NCI-H2171 treated with DMSO at 0.1 percent for 48 hours (cell line): ENCODE measurements at regions not wholly inside any gene's neighbourhood (a gene's known extent, or its start where the extent isn't known, plus 50 kb on each side); places are given as distances from the start of the nearest gene placed in this dataset.
"Not testable (repeated sequence)": the region's sequence is repeated elsewhere in the genome, so short reads cannot be mapped to it uniquely, and the experiment has no call there.

ENCODE experiments used
- DNase-seq: peaks from one replicate; lab custom pipeline; 2025; lab: John Stamatoyannopoulos, UW

DNA sequence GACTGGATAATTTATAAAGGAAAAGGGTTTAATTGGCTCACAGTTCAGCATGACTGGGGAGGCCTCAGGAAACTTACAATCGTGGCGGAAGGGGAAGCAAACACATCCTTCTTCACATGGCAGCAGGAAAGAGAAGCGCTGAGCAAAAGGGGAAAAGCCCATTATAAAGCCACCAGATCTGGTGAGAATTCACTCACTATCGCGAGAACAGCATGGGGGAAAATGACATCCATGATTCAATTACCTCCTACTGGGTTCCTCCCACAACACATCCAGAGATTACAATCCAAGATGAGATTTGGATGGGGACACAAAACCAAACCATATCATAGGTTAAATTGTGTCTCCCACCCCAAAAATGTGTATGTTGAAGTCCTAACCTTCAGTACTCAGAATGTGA, 491.7 kb downstream of the SETD4 start:
- no peak for DNase-seq

DNA sequence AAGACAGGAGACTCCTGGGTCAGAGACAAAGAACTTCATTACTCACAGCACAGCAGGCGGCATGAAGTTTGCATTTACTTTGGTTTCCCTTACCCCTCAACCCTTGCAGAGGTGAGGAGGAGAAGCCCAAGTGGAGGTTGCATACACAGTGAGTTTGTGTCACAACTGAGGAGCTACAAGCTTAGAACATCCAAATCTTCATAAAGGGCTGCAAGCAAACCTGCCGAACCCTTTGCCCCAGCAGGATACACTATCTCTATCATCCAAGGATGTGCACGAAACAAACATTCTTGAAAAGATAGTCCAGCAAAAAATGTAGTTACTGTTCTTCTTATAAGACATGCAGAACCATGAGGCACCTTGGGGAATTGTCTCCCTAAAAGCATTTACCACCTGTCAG, 493.5 kb downstream of the SETD4 start:
- no peak for DNase-seq

DNA sequence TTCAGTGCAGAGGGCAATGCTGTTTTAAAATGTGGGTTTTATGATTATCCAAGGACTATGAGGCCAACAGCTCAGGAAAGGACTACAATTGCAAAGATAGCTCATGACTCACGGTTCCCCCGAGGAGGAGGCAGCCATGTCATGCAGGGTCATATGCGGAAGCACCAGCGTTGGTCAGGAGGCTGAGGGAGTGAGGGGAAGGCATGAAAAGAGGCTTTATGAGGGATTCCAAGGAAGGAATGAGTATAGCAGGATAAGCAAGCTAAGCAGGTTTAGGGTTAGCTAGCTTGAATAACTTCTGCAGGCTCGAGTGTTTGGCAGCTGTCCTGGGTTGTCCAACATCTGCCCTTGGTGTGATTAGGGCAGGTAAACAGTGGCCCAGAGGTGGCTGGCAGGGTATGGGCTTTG, 495.1 kb downstream of the SETD4 start:
- DNase-seq: no peak

DNA sequence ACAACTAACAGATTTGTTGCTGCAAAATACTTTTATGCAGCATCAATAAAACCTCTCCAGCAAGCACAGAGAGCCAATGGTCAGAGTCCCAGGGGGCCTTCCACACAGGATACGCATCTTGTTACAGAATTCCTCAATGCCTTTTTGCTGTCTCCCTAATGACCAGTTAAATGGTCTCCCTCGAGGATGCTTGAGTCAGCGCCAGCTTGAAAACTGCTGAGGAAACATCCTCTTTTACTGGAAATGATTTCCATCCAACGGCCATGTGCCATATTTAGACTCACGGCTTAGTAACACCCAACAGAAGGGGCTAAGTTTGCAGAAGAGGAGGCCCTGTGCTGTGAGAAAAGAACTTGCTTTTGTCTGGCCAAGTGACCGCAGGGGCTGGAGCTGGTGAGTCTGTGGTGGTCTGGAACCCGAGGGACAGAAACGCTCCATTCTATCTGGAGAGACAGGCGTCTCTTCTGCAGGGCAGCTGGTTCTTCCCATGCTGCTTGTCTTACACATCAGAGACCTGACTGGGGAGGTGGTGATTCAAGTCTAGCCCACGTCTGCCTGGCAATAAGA, 496.4 kb downstream of the SETD4 start:
- no peak for DNase-seq

DNA sequence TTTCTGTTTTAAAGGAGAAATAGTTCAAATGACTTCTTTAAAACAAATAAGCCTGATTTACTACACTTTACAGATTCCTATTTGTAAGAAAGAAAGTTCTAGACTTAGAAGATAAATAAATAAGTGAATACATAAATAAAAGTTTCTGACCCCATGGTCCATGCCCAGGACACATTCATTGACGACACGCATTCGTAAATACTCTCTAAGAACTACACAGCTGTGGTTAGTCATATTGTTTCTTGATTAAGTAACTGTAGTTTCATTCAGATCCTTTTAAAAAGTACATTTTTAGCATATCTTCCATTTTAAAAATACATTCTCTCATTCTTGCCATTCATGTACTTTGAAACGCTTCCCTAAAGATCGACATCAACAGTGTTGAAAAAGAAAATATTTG, 497.4 kb downstream of the SETD4 start:
- no peak for DNase-seq

DNA sequence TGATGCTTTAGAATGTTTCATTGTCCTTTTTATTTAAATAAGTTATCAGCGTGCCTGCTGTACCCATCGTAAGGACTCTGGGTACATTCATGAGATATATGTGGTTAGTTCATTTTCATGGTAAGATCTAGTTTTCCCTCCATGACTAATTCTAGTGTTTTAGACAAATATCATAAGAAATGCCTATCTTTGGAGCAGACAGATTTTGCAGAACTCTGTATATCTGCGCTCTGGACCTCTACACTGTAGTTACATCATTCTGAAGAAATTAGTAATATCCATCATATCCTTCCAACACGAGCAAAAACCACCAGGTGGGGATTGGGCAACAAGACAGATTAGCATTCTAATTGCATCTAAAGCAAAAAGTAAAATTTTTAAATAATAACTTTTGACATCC, 499.2 kb downstream of the SETD4 start:
- no peak for DNase-seq

DNA sequence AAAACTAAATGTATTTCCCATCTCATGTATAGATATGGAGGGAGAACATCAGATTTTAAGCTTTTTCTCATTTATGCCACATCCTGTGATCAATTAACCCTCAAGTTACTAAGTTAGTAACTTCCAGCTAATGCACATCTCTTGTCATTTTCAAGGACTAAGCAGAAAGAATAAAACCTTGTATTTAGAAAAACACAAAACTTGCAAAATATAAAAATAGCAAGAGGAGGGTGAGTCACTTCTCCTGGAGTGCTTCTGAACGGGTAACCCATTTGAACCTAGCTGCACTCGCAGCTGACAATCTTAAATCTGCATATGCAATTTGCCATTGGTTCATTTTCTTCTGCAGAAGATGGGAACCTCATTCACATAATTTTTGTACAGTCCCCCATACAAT, 500.5 kb downstream of the SETD4 start:
- DNase-seq: no peak

DNA sequence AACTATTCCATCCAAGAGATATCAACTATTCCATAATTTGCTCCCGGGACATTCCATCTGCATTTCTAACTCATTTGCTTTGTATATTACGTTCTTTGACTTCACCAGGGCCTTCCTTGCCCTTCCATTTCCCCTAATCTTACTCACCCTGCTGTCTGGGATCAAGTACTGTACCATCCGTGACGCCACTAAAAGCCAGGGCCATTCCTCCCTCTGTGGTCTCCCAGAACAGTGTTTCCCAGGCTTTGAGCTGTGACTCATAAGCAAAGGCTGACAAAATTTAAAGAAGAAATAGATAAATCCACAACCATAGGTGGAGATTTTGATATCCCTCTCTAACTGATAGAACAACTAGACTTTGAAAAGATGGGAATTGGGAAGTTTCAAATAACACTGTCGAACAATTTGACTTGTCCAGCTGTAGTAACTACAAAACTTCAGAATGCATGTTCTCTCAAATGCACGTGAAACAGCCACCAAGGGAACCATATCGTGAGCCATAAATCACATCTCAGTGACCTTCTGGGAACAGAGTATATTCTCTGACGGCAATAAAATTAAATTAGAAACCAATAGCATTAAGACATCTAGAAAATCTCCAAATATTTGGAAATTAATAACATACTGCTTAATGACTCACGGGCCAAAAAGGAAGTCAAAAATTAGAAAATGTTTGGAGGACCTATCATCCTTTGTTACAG, 501.0 kb downstream of the SETD4 start:
- no peak for DNase-seq

DNA sequence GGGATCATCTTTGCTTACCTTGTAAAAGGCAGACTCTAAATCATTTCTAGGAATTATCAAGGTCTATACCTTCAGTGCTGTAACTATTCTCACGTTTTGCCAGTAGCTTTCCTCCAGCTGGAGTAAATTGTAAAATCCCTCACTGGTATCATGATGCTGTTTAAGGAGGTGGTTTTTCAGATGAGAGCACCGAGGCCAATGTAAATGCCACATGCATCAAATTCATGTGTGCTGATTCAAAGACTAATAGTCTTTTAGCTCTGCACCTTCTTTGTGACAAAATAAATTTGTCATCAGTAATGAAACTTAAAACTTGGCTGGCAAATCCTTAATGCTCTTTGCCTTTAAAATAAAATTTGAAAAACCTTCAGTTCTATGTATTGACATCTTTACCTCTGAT, 503.8 kb downstream of the SETD4 start:
- no peak for DNase-seq

DNA sequence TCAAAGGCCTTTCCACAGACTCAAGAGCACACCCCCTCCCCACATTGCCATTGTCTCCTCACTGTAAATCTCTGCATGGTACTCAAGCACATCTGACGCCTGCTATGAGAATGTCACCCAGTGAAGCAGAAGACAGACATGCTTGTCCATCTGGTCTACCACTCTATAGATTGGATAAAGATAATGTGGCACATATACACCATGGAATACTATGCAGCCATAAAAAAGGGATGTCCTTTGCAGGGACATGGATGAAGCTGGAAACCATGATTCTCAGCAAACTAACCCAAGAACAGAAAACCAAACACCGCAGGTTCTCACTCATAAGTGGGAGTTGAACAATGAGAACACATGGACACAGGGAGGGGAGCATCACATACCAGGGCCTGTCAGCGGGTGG, 503.4 kb upstream of the RUNX1 start:
- DNase-seq: not testable (repeated sequence)

DNA sequence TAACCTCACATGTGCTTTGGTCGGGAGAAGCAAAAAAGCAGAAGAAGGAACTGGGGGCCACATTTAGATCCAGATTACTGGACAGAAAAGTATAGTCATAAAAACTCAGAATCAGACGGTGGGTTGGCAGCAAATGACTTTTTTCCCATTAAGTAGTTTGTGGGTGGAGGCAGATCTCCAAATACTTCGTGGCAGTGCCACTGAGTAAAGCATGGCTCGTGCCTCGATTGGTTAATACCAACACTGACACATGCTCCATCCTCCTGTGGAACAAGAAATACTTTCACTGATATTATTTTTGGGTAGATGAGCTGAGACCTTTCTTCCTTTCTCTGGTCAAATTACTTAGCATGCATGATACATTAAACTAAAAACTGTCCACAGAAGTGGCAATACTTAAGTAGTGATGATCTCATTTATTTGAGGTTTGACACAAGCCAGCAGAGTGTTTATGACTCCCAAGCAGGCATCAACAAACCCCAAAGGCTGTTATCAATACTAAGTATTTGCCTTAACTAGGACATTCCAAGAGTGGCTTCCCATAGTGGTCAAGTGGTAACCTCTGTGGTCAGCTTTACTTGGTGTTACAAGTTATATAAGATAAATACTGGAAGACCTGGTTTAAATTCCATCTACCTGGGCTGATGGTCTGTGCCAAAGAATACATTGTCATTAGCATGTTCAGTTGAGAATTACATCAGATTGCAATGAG, 500.0 kb upstream of the RUNX1 start:
- no peak for DNase-seq

DNA sequence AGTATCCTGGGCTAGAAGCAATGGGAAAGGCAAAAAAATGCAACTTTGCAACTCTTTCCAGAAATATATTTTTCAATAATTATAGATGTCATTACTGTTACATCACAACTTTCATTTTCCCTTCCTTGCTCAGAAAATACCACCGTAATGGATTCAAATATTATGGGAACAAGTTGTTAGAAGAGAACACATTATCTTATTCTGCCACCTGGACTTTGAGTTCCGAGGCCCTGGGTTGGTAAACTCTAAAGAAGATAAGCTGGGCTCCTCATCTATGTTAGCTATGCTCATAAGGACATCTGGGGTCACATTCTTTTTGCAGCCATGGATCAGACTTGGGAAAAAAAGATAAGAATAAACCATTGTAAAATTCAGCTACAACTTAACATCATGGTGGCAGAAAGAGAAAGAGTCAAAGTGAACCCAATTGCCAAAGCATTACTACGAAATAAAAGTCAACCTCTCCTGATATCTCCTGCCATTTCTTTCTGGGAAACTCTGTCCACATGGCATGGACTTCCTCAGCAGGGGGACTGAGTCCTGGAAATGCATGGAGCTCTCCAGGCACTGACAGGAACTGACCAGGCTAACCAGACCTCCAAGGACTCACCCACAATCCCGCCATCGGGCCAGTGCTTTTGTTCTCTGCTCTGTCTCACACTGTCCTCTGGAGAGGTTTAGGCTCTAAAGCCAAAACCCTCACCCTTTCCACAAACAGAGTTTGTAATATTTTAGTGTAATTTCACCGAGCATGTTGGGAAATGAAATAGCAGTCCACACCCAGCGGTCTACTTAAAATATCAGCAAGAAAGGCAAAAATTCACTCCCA, 499.1 kb upstream of the RUNX1 start:
- no peak for DNase-seq

DNA sequence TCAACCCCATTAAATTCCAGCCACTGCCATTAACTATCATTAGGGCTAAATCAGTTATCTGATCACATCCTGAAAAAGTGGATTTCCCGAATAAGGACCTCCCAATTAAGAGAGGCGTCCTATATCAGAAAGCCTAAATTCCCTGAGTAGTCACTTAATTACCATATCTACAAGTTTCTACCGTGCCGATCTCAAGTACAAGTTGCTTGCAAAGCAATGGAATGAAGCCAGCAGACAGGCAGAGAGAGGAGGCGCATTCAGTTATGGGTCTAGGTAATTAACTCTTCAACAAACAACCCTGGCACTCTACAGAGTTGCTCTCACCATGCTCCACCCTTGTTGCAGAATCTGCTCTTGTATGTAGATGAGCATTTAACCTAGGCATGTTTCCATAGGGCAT, 494.6 kb upstream of the RUNX1 start:
- no peak for DNase-seq

DNA sequence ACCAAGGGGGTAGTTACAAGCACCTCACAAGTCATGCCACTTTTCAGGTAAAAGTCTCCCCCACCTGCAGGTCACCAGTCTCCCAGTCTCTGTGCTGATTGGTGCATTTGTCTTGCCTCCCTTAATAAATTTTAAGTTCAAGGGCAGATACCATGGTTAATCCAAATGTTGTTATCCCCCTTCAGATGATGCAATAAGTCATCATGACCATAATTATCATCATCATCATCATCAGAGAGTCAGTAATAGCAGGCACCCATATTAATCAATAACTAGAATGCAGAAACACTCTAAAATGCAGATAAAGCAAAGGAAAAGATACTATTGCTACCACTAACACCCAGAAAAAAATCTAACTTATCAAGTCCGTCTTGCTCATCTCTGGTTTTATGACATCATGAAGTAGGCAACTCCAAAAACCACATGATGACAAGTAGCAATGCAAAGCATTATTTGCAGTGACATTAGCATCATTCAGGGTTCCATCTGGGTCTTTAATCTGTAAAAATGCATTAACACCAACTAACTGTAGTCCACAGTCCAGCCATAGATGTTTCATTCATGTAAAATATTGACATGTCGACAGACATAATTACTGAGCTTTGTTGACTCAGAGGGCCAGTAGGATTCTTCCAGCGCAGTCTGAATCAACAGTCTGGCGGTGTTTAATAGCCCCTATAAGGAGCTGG, 492.0 kb upstream of the RUNX1 start:
- no peak for DNase-seq

DNA sequence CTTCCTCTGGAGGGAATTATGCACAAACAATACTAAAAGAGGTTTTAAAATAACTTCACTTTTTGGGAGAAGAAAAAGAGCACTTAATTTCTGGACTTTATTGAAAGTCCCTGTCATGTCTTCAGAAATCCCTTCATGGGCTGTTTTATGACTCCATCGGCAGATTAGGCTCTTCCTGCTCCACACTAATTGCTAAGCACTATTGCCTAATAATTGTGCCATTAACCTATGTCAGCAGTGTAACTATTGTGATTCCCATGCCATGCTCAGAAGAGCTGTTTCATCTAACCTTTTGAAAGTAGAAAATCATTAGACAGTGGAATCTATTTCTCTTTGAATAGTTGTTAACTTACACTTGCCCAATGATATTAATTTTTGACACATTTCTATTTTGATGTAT, 489.3 kb upstream of the RUNX1 start:
- no peak for DNase-seq

DNA sequence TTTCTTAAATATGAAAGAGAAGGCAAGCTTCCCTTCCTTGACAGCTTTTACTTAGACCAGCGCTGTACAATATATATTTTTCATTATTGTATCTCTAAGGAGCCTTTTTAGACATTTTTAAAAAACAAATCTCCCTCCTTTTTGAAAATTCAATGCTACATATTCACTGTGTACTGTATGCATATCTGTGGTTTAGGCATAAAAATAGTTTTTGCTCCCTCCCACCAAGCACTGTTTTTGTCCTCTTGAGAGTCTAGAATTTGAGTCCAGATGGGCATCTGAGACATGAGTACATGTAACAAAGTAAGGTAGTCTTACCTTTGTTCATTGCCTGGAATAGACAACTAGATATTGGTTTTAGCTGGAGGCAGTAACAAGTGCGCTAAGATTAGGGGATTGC, 488.5 kb upstream of the RUNX1 start:
- DNase-seq: no peak

DNA sequence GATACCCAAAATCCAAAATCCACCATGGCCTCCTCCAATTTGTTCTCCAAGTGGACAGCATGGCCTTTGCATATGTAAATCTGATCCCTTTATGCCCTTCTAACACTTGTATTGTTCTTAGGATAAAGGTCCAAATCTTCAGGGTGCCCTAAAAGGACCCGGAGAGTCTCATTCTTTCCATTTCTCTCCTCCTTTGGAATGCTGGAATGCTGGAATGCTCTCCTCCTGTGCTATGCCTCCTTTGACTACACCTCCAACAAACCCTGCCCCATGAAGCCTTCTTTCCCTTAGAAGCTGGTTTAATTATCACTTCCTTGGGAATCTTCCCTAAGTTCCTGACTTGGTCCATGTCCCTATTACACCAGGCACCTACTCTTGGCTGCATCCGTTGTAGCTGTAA, 484.8 kb upstream of the RUNX1 start:
- DNase-seq: no peak

DNA sequence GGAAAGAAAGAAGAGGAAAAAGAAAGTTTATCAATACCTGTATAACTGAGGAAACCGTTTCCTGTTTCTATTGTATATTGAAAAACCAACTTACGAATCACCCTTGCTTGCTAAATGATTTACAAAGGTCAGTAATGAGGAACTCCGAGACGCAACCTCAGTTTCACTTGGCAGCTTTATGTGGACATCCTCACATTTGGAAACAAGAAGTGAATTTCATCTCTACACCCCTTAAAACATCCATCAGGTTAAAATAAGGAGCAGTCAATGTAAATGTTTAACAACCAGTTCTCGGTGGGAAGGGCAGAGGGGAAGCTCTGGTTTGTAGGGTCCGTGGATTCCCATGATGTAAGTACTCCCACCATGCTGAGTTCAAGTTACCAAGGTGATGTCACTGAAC, 481.7 kb upstream of the RUNX1 start:
- DNase-seq: no peak

DNA sequence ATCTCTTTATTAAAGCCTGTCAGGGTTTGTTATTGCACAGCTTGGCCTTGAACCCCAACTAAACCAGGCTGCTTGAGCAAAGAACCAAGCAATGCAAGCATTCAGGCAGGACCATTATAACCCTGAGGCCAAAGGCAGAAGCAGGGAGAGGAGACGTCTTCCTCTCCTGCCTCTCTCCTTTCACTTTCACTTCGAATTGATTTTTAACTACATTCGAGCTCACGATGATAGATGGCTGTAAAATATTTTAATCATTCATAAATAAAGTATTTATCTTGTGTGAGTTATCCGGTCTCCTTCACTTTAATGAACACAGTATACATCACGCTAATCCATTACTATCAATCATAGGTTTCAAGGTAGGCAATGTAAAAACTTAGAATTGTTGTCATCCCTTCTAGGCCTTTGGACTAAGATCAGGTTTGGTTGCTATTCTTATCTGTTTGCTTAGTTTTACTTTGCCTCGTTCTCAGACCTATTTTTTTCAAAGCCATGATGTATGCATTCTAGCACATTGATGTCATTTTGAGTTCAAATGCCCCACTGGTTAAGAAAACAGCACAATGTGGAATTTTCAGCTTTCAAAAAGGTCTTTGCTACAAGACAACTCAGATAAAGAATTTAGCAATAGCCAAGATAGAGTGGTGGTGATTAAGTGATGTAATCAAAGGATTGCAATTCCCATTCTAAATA, 480.2 kb upstream of the RUNX1 start:
- DNase-seq: no peak

DNA sequence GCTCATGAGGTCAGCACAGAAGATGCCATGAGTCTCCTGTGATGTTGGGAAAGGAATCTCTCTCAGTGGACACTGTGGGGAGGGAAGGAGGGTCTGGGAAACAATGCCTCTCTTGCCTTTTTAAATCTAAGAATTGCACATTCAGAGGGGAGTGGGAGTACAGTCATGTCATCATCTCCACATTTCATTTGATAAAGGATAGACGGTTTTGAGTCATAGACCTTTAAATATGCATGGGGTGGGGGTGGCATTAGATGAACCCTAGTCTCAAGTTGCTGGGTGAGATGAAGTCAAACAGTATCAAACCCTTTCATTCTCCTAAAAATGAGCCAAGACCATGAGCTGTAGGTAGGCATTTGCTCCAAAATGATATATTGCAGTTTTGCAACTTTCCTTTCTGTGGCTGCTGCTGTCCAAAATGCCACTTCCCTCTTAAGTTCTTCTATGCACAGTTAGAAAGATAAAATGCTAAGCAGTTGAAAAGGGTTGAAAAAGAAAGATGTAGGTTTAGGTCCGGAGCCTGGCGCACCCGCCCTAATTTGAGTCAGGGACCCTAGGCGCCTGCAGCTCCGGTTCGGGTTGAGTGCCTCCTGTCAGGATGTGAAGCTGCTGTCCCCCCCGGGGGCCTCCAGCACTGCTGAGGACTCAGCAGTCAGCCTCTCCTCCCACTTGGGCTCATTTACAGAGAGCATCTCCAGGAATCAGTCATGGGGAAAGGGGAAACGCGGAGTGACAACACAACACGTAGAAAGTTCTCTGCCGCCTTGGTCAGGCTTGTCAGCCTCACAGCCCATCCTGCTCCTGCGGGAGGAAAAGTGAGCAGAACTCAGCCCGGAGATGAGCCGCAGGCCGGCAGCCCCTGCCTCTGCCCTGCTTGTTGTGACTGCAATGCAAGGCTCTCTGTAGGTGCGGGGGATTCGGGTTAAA, 479.3 kb upstream of the RUNX1 start:
- DNase-seq: no peak
